HCEC 1CT (cell line): ENCODE measurements at regions not wholly inside any gene's neighbourhood (a gene's known extent, or its start where the extent isn't known, plus 50 kb on each side); places are given as distances from the start of the nearest gene placed in this dataset.

Experiments
- DNase-seq: peaks from one replicate; pipeline ENCODE4 v3.0.0-alpha.2; 2017

DNA sequence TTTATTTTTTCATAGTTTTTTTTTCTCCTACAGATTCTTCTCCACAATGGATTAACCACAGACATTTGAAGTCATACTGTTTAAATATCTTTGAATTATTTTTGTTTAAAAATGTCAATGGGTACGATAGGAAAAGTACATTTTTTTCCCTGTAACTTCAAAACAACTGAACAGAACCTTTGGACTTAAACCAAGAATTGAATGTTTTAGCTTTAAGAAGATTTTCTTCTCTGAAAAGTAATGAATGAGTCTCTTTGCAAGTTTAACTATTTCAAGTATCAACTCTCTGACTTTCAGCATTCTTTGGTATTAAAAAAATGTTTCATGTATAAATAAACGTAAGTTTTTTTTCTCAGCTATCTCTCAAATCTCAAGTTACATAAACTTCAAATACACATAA lies 364.3 kb downstream of the FBXO8 start:
- DNase-seq, result no peak

DNA sequence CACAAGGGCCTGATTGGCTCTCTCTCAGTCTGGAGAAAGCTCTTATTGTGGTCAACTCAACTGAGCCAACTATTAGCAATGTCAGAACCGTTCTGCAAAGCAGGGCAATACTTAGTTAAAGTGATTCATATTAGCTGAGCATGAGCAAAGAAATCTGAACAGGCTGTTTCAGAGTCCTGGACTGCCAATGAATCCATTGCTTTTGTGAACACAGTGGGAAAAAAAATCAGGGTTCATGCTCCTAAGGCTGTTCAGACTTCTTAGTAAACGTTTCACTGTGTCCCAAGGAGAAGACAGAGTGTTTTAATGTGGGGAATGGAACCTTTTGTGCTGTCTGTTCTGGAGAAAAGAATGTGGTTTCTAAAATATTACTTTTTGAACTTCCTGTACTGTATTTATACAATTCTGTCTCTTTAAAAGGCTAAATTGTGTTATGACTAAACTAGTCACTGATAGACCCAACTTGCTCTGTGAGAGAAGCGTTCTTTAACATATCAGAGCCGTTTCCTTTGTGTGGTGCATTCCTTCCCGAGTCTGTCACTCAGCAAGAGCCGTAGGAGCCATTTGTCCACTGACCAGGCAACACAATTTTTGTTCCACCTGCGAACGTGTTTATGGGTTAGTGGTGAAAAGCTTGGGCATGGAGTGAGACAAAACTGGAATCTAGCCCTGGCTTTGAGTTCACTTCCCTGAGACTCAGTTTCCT lies 366.1 kb downstream of the FBXO8 start:
- peak; percentile 73 for DNase-seq

DNA sequence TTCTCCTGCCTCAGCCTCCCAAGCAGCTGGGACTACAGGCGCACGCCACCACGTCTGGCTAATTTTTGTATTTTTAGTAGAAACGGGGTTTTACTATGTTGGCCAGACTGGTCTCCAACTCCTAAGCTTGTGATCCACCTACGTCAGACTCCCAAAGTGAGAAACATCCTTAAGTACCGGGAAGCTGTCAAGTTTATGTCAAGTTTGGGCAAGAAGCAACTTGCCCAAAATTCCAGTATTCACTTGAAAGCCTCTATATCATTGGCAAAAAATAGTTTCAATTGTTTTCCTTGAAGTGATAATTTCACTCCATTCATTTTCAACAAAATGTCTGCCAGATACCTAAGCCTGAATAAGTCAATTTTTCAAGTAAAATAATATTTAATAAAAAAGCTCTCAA lies 370.0 kb downstream of the FBXO8 start:
- DNase-seq, result no peak

DNA sequence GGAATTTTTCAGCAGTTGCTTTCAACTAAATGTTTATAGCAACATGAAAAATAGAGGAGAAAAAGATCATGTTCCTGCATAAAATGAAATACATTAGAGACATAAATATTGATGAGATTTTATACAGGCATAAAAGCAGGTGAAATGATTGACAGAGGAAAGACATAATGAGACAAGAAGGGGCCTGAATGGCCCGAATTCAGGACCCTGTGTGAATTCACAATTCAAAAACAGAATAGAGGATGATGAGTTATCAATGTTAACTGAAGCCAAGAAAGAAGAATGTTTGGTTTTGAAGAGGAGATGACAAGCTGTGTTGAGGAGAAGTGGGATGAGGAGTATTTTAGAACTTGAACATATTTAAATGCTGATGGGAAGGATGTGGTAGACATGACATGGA lies 371.1 kb downstream of the FBXO8 start:
- DNase-seq, result no peak

DNA sequence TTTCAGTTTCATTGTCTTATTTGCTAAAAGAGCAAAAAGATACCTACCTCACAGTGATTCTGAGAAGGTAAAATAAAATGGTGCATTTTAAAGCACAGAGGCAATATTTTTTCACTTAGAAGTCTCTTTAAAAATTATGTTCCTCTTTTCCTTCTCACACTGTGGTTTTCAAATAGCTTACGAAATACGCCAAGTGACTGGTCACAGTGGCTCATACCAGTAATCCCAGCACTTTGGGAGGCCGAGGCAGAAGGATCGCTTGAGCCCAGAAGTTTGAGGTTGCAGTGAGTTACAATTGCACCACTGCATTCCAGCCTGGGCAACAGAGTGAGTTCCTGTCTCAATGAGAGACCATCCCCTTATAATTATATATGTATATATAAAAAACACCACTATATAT lies 372.6 kb downstream of the FBXO8 start:
- no peak for DNase-seq

DNA sequence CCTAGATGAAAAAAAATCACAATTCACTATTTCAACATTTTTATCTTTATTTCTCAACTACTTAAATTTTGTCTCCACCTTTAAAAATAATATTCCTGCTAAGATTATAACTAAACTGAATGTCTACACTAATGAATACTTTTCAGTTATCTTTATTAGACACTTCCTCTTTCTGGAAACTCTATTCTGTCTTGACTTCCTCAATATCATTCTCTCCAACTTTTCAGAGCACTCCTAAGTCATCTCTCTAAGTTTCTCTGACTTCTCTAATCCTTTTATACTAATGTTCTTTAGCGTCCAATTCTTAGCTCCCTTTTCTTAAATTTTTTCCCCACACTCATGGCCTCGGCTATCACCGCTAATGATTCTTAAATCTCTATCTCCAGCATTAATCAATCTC lies 374.2 kb downstream of the FBXO8 start:
- DNase-seq, result no peak

DNA sequence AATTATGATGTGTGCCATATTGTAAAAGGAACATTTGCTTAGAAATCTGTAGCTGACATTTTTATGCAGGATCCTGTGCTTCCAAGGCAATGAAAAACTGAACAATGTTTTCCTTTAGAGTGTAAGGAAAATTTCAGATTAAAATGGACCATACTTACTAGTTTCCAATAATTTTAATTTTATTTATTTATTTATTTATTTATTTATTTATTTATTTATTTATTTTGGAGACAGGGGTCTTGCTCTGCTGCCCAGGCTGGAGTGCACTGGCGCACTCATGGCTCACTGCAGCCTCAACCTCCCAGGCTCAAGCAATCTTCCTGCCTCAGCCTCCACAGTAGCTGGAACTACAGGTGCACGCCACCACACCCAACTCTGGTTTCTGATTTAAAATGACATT lies 369.8 kb upstream of the HAND2 start:
- no peak for DNase-seq

DNA sequence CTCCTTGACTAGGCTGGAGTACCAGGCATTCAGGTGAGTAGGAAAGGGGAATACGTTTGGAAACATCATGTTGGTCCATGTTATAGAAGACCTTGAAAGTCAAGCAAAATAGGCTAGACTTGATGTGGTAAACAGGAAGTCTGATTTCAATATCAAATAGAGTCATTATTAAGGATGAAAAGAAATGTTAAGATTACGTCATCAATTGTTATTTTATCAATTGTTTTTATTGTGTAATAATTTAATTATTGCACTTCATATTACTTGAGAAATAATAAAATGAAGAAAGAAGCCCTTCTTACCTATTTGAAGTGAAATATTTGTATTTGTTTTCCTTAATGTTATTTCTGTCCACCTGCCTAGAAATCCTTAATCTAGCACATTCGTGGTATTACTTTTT lies 361.0 kb upstream of the HAND2 start:
- no peak for DNase-seq

DNA sequence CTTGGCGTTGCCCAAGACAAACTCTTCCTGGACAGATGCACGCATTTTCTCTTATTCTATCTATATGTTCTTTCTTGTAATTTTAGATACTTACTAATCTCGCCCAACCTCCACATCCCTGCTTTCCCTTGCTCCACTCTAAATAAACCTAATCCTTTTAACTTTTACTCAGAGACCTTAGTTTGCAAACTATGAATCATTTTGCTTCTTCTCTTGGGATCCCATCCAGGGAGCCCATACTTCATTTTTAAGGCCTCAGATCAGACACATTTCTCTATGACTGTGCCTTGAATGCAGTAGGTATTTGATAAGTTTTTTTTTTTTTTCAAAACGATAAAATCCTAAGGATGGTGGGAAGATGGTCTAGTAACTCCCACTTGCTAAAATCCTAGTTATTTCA lies 353.8 kb upstream of the HAND2 start:
- DNase-seq, result peak; percentile 71

DNA sequence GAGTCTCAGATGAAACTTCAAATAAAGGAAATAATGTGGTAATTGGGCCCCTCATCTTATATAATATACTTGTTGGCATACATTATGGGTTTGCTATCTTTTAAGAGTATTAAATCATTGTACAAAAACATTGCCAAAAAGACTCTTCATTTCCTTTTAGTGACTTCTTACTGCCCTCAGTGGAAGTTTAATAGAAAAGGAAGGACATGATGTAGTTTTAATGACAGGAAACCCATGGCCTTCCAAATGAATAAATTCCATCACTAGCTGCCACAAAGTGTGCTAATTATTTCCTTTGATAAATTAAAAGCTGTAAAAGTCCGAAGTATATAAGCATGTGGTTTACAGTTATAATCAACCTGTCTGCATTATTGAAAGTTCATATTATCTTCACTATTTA lies 350.9 kb upstream of the HAND2 start:
- DNase-seq, result no peak

DNA sequence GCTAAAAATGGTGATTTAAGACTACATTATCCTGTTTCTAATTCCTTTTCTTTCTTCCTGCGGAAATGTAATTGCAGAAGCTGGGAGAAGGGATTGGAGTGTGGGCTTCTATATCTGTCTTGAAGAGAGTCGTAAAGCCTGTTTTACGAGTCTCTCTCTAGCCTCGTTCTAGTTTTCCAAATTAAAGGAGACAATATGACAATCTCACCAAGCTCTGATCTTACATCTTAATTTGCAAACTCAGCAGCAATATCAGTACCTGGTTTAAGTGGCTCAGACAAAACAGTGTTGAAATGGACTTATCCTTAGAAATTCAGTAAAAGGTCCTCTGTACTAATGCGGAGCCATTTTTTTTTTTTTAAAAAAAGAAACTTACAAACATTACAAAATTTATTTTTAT lies 349.5 kb upstream of the HAND2 start:
- DNase-seq, result no peak

DNA sequence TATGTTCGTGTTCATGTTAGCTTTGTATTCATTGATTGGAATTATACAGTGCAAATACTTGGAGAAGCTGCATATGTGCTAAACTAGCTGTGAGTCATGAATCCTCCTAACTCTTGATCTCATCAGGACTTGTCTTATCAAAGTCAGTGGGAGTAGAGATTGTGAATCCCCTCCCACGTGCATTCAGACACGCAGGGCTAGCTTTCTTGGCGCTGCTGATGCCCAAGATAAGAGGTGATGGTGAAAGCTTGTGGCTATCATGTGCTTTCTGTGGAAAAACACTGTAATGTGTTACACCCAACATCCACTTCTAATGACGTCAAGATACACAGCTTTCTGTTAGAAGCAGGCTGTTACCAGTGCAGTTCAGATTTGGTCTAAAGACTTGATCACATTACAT lies 348.7 kb upstream of the HAND2 start:
- no peak for DNase-seq

DNA sequence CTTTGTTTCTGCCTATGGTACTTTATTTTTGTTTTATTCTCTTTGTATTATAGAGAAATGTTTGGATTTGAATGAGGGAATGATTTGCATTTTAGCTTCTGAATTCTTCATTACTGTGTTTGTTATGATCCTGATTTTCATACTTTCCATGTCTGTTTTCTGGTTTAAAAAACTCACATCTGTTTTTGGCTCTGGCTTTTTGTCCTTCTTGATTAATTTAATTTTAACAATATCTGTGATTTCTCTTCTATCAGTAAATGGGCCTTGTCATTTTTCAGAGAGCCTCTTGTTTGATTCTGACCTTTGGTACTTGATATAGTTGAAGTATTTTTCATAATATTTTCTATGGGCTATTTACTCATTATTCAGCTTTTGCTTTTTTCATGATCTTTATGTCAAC lies 341.6 kb upstream of the HAND2 start:
- DNase-seq, result no peak

DNA sequence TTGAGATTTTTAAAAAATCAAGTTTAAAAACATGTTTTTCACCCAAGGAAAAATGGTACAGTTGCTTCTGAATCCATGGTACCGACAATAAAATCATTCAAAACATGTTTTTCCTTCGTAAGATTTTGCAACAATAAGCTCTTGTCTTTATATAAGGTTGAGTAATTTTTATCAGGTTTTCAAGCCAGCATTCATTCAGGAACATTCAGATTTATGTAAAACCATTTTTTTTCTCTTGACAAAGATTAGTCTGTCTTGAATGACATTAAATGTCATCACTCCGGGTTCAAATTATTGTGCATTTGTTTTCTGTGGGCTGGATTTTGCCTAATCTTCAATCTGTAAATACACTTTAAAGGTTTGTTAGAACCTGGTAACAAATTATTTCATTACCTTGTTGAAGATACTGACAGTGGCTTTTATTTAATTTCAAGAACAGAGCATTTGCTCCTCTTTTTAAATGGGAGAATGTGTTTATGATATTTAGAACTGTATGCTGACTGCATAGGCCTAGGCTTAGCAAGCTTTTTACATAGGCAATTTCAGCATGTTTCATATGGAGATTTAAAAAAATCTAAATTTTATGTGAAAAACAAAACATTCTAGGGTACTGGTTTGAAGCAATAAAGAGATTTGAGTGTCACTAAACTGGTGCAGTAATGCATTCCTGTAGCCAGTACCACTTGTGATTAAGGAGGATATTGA lies 336.4 kb upstream of the HAND2 start:
- no peak for DNase-seq

DNA sequence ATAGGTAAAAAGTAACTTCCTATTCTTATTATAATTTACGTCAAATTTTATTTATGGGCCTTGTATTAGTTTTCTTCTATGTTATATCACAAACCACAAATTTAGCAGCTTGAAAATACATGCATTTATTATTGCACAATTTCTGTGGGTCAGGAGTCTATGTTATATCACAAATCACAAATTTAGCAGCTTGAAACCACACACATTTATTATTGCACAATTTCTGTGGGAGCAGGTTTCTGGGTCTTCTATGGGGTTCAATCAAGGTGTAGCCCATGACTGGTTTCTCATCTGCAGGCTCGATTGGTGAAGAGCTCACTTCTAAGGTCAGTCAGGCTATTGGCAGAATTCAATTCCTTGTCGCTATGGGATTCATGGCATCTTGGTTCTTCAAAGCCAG lies 332.7 kb upstream of the HAND2 start:
- no peak for DNase-seq

DNA sequence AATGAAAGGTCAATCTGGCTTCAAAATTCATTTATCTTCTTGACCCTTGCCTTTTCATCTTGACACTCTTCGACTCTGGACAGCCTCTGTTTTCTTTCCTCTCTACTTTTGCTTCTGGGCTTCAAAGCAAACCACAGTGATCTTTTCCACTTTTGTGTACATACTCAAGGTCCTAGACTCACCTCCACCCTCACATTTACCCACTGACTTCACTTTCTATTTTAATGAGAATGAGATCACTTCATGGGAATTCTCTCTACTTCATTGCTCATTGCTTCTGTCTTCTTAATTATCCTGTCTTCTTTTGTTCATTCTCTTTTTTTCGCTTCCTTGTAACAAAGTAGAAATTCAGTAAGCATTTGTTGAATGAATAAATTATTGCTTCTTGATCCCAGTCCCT lies 330.1 kb upstream of the HAND2 start:
- no peak for DNase-seq

DNA sequence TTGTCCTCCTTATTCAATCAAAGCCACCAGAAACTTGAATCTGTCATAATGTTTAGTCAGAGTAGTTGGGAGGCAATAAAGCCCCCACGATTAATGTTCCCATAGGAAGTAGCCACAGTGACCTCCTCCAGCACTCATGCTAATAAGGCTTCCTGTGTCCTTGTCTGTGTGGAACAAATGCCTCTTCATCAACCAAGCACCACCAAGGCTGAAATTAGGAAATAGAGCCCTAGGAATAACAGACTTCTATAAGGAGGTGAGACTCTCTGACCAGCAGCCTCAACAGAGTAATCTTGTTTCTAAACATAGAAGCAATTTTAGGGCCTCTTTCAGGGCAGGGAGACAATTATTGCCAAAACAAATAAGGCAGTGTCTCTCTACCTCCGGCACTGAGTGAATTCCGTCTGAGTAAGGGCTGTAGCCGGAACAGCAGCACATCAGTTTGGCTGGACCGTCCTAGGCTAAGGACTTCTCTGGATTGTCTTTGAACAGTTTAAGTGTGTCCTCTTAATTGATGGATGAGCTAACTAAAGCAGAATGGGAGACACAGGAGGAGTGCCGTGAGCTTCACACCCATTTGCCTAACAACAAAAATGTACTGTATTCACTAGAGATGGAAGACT lies 329.2 kb upstream of the HAND2 start:
- DNase-seq, result no peak

DNA sequence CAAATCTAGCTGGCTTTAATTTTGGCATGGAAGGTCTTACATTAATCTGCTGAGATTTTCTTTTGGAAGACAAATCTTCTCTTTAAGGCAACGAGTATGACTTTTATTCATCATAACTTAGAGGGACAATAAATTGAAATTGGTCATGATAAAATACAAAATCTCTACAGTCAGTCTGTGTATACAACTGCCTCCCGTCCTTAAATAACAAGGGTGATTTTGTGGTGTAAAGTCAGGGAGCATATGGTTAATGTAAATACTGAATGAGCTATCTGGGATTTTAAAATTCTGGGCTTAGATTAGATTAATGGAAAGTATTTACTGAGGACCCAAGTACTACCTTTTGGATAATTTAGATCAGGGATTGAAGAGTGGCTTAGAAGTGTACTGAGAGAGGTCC lies 328.4 kb upstream of the HAND2 start:
- DNase-seq, result no peak

DNA sequence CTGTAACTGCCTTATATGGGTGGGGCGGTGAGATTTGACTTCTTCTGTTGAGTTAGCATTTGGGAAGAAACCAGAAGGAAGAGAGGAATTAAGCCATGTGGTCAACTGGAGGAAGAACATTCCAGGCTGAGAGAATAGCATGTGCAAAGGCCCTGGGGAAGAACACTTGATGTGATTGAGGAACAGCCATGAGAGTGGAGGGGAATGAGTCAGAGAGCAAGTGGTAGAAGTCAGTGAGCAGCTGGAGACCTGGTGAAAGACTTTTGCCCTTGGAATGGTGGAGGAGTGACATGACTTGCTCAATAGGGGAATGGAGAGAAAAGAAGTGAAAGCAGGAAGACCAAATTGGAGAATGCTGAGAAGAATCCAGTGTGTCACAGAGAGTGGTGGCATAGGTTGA lies 327.8 kb upstream of the HAND2 start:
- DNase-seq, result no peak

DNA sequence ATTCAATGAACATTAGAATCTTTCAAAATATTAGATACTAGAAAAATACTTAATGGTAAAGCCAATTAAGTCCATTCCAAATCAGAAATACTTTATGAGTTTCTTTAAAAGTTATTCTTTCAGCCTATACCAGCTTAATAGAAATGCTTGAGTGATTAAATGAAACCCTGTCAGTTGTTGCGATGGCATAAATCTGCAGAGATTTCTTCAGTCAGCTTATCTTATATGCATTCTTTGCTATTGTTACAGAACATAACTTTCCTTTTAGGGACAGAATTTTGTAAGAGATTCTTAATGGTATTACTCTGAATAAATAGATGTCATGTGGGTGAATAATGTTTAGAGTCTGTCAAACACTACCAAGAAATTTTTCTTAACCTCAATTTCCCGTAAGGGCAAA lies 325.0 kb upstream of the HAND2 start:
- no peak for DNase-seq

DNA sequence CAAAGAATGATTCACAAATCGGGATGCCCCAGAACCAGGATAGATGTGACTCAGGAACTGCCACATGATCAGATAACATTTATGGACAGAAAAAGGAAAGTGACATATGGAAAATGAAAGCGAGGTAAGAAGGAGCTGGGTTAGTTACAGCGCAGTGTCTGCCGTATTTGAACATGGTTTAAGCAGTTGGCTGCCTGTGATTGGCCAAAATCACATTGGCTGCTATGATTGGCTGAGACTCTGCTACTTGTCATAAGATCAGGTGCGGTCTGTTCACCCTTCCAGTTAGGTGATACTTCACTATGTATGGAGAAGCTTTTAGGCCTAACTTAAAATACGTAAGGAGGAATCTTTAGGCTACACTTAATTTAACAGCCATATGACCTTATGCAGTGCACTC lies 322.7 kb upstream of the HAND2 start:
- DNase-seq, result no peak

DNA sequence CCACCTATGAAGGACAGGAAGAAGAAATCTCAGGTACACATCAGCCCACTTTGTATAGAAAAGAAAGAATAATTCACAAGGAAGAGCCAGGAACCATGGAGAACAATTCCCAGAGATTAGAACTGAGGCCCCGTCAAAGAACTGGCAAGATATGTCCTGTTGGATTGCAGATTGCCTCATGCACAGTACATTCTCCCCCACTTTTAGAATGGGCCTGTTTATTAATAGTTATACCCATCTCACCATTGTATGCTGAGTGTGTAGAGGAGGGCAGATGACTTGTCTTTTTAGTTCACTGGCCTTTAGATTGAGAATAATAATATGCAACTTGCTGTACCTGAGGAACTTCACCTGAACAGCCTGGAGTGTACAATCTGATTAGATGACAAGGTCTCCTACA lies 315.6 kb upstream of the HAND2 start:
- DNase-seq, result no peak

DNA sequence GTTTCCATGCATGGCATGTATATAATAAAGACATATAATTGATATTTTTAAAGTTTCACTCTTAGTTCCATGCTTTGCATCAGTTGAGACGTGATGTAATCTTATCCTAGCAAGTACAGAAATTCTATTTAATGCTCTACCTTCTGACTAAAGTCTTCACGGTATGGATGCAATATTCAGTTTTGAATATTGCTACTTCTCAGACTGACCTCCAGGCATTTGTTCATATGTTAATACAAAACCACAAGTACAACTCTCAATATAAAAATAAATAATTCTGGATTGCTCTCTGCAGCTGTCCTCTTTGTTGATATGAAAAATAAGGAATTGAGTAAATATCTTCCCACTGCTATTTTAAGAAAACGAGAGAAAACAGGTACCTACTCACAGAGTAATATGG lies 309.8 kb upstream of the HAND2 start:
- no peak for DNase-seq

DNA sequence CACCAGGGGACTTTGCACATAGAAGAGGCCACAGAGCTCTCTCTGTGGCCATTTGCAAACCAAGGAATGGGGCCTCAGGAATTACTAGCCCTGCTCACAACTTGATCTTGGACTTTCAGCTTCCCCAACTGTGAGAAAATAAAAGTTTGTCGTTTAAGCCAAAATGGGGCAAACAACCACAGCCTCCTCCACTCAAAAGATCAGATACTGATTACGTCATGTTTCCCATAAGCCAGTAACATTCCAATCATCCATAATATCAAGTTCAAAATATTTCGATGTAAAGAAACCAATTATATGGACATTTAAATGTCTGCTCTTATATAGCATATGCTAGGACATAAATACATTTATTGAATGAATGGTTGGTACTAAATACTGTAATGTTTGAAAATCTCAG lies 307.5 kb upstream of the HAND2 start:
- DNase-seq, result no peak

DNA sequence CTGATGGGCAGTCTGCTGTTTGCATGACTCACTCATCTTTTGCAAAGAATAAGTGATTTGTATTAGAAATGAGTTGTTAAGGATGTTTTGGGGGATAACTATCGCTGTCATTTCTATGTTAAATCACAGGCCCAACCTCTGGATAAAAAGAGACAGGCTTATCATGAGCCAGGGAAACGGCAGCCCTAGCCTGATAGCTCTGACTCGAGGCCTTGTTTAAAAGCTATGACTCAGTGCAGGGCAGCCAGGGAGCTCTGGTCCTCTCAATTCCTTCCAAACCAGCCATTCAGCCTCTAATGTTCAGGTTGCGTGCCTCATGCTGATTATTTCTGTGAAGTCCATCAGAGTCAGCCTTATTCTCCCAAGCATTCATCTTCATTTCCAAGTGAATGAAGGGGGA lies 305.9 kb upstream of the HAND2 start:
- DNase-seq, result peak; percentile 33
